ENCODE measurements at regions not wholly inside any gene's neighbourhood (a gene's known extent, or its start where the extent isn't known, plus 50 kb on each side); places are given as distances from the start of the nearest gene placed in this dataset.

DNA sequence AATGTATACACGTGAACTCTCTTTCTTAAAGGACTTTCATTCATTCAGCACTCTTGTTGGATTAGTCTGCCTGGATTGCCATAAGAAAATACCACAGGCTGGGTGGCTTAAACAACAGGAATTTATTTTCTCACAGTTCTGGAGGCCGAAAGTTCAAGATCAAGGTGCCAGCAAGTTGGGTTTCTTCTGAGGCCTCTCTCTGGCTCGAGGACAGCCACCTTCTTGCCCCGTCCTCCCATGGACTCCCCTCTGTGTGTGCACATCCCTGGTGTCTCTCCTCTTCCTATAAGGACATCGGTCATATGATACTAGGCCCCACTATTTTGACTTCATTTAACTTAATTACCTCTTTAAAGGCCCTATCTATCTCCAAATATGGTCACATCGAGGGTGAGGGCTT lies 110.4 kb upstream of the BMPER start:
- TF ChIP-seq, protein P1, sequence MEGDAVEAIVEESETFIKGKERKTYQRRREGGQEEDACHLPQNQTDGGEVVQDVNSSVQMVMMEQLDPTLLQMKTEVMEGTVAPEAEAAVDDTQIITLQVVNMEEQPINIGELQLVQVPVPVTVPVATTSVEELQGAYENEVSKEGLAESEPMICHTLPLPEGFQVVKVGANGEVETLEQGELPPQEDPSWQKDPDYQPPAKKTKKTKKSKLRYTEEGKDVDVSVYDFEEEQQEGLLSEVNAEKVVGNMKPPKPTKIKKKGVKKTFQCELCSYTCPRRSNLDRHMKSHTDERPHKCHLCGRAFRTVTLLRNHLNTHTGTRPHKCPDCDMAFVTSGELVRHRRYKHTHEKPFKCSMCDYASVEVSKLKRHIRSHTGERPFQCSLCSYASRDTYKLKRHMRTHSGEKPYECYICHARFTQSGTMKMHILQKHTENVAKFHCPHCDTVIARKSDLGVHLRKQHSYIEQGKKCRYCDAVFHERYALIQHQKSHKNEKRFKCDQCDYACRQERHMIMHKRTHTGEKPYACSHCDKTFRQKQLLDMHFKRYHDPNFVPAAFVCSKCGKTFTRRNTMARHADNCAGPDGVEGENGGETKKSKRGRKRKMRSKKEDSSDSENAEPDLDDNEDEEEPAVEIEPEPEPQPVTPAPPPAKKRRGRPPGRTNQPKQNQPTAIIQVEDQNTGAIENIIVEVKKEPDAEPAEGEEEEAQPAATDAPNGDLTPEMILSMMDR (IDR thresholded peaks at IDR 0.05; ENCODE audit: poor library complexity): no peak
- TF ChIP-seq EZH2 (IDR thresholded peaks at IDR 0.05; ENCODE audit: borderline replicate concordance): no peak
